MCF 10A (cell line): ENCODE measurements at regions not wholly inside any gene's neighbourhood (a gene's known extent, or its start where the extent isn't known, plus 50 kb on each side); places are given as distances from the start of the nearest gene placed in this dataset.
A peak's percentile ranks its signal among the peaks of the same experiment; 100 is the strongest.

ENCODE experiments used
- BruUV-seq: library from RNA; stranded (reverse); fragments of 400-500 nt; replicated peaks from 2 replicates; lab custom pipeline; 2021; lab: Mats Ljungman, UMichigan
- CTCF ChIA-PET: fragments of 300-600 bp; sonication (Branson Sonifier 250); formaldehyde crosslinking; extraction: SDS; loops from one replicate; lab custom pipeline; 2021; ENCODE audit warnings: antibody characterized with exemption, inconsistent platforms; lab: Yijun Ruan, JAX
- POLR2A ChIA-PET: fragments of 300-600, 350-650 bp; sonication (Branson Sonifier 250); formaldehyde crosslinking; extraction: SDS; loops from one replicate; lab custom pipeline; 2020; ENCODE audit warnings: antibody characterized with exemption, inconsistent platforms; lab: Yijun Ruan, JAX
- DNase-seq: peaks from one replicate; pipeline ENCODE4 v3.0.0-alpha.2; 2018; ENCODE audit not compliant: unreplicated experiment
- H3K27ac Mint-ChIP-seq: one replicate; pipeline ENCODE4 v1.8.0; 2022; ENCODE audit warnings: mild to moderate bottlenecking, low read depth, mixed read lengths; ENCODE audit not compliant: unreplicated experiment
- H3K27me3 Mint-ChIP-seq: one replicate; pipeline ENCODE4 v1.8.0; 2022; ENCODE audit warnings: mixed read lengths; ENCODE audit not compliant: insufficient read depth, unreplicated experiment
- H3K36me3 Mint-ChIP-seq: one replicate; pipeline ENCODE4 v1.8.0; 2022; ENCODE audit warnings: mild to moderate bottlenecking, moderate library complexity, mixed read lengths; ENCODE audit not compliant: insufficient read depth, unreplicated experiment
- H3K4me1 Mint-ChIP-seq: one replicate; pipeline ENCODE4 v1.8.0; 2022; ENCODE audit warnings: mixed read lengths; ENCODE audit not compliant: insufficient read depth, unreplicated experiment
- H3K4me3 Mint-ChIP-seq: one replicate; pipeline ENCODE4 v1.8.0; 2022; ENCODE audit warnings: mild to moderate bottlenecking, moderate library complexity, mixed read lengths; ENCODE audit not compliant: unreplicated experiment
- H3K9me3 Mint-ChIP-seq: one replicate; pipeline ENCODE4 v1.8.0; 2022; ENCODE audit warnings: mixed read lengths; ENCODE audit not compliant: unreplicated experiment
- CTCF ChIP-seq: fragments of 200-600 bp; IDR thresholded peaks from one replicate; pipeline ENCODE4 v1.8.0; 2022; ENCODE audit warnings: antibody characterized with exemption, mild to moderate bottlenecking; ENCODE audit not compliant: unreplicated experiment
- intact Hi-C: fragments of 100-400 bp; cut with micrococcal nuclease; formaldehyde crosslinking; loops from 2 replicates; pipeline ENCODE4 v1.14.1; 2022

- no peaks in the 10 kb centered on the region for H3K27me3 Mint-ChIP-seq
- no peak for TF ChIP-seq CTCF
- H3K9me3 Mint-ChIP-seq: no peaks in the 10 kb centered on the region
- peaks cover 19% of the 10 kb centered on the region for H3K4me1 Mint-ChIP-seq
- intact Hi-C loops: loop anchor here (5.0 kb wide), 2 partner anchors 94 to 406 kb away; no protein-coding TSS in a partner anchor
- BruUV-seq: no TSS peak
- no peaks in the 10 kb centered on the region for H3K36me3 Mint-ChIP-seq
- POLR2A ChIA-PET: interaction anchor here (1.4 kb wide), 1 partner anchor 298 kb away, joined by 3 read pairs; no protein-coding TSS in a partner anchor
- DNase-seq: no peak
- CTCF ChIA-PET: interaction anchor here (0.8 kb wide), 1 partner anchor 8 kb away, joined by 4 read pairs; no protein-coding TSS in a partner anchor
- H3K27ac Mint-ChIP-seq: no peak overlapping the region
- no peak overlapping the region for H3K4me3 Mint-ChIP-seq
Measured at GRCh38 chr13:80038371-80038770, 302.6 kb downstream of the SPRY2 start.

GRCh38 chr13:80037505-80037888 is 303.4 kb downstream of the SPRY2 start:
- Mint-ChIP-seq H3K9me3 (no peaks in the 10 kb centered on the region), H3K4me3 (no peak overlapping the region), H3K27ac (peak overlapping the region; percentile 85), H3K4me1 (peaks cover 19% of the 10 kb centered on the region), H3K36me3 (no peaks in the 10 kb centered on the region), H3K27me3 (no peaks in the 10 kb centered on the region)
- intact Hi-C loops: loop anchor here (5.0 kb wide), 2 partner anchors 95 to 405 kb away; no protein-coding TSS in a partner anchor
- BruUV-seq: no TSS peak
- ChIA-PET POLR2A (interaction anchor here (0.9 to 1.4 kb wide), 2 partner anchors 214 to 299 kb away, joined by 3 read pairs; no protein-coding TSS in a partner anchor), CTCF (interaction anchor here (0.6 kb wide), 1 partner anchor 659 kb away, joined by 3 read pairs; no protein-coding TSS in a partner anchor)
- no peak for TF ChIP-seq CTCF
- peak; percentile 78 for DNase-seq

GRCh38 chr13:80036845-80037504 is 304.0 kb downstream of the SPRY2 start:
- H3K9me3 Mint-ChIP-seq: no peaks in the 10 kb centered on the region
- DNase-seq: no peak
- peaks cover 19% of the 10 kb centered on the region for H3K4me1 Mint-ChIP-seq
- no peak overlapping the region for H3K4me3 Mint-ChIP-seq
- no TSS peak for BruUV-seq
- intact Hi-C loops: loop anchor here (5.0 kb wide), 2 partner anchors 95 to 405 kb away; no protein-coding TSS in a partner anchor
- peak overlapping the region; percentile 85 for H3K27ac Mint-ChIP-seq
- no peaks in the 10 kb centered on the region for H3K36me3 Mint-ChIP-seq
- POLR2A ChIA-PET: interaction anchor here (0.9 kb wide), 1 partner anchor 215 kb away, joined by 3 read pairs; no protein-coding TSS in a partner anchor
- TF ChIP-seq CTCF: no peak
- no peaks in the 10 kb centered on the region for H3K27me3 Mint-ChIP-seq
- CTCF ChIA-PET: interaction anchor here (0.6 kb wide), 1 partner anchor 659 kb away, joined by 3 read pairs; no protein-coding TSS in a partner anchor

- BruUV-seq: no TSS peak
- ChIA-PET POLR2A (no interaction called here), CTCF (no interaction called here)
- intact Hi-C loops: loop anchor here (5.0 kb wide), 2 partner anchors 97 to 403 kb away; no protein-coding TSS in a partner anchor
- no peak for TF ChIP-seq CTCF
- no peak overlapping the region for H3K4me3 Mint-ChIP-seq
- H3K36me3 Mint-ChIP-seq: no peaks in the 10 kb centered on the region
- no peaks in the 10 kb centered on the region for H3K27me3 Mint-ChIP-seq
- H3K9me3 Mint-ChIP-seq: no peaks in the 10 kb centered on the region
- H3K27ac Mint-ChIP-seq: no peak overlapping the region
- DNase-seq: no peak
- H3K4me1 Mint-ChIP-seq: peaks cover 18% of the 10 kb centered on the region
Measured at GRCh38 chr13:80035096-80035495, 305.8 kb downstream of the SPRY2 start.
